GM19043 (cell line): ENCODE measurements at regions not wholly inside any gene's neighbourhood (a gene's known extent, or its start where the extent isn't known, plus 50 kb on each side); places are given as distances from the start of the nearest gene placed in this dataset.
"Not testable (repeated sequence)": the region's sequence is repeated elsewhere in the genome, so short reads cannot be mapped to it uniquely, and the experiment has no call there.

Source experiments
- ATAC-seq: cut with Tn5 transposase; IDR thresholded peaks from one replicate; pipeline ENCODE4 v1.9.1; 2021; ENCODE audit warnings: low read depth; ENCODE audit not compliant: unreplicated experiment

DNA sequence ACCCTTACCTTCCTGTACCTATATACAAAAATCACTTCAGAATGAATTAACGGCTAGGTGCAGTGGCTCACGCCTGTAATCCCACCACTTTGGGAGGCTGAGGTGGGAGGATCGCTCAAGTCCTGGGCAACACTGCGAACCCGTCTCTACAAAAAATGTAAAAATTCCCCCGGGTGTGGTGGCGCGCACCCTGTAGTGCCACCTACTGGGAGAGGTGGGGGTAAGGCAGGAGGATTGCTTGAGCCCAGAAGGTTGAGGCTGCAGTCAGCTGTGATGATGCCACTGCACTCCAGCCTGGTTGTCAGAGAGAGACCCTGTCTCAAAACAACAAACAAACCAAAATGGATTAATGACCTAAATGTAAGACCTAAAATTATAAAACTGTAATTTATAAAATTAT, 307.6 kb downstream of the SPATA31A1 start:
- ATAC-seq = not testable (repeated sequence)

- ATAC-seq = peak; percentile 52
Observed at GRCh38 chr9:39663713-39664112, 308.2 kb downstream of the SPATA31A1 start.

DNA sequence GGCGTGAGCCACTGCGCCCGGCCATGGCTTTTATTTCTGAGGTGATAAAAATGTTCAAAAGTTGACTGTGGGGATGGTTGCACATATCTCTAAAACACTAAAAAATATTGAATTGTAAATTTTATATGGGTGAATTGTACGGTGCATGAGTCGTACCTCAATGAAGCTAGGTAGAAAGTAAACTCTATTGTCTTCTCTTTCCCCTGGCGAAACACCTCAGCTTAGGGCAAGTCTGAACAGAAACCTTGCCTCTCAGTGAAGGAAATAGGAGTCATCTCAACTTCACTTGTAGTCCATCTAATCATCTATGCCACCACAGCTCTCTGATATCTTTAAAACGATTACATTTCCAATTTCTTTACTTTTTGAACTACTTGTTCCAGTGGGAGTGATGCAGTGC, 309.6 kb downstream of the SPATA31A1 start:
- ATAC-seq = not testable (repeated sequence)

DNA sequence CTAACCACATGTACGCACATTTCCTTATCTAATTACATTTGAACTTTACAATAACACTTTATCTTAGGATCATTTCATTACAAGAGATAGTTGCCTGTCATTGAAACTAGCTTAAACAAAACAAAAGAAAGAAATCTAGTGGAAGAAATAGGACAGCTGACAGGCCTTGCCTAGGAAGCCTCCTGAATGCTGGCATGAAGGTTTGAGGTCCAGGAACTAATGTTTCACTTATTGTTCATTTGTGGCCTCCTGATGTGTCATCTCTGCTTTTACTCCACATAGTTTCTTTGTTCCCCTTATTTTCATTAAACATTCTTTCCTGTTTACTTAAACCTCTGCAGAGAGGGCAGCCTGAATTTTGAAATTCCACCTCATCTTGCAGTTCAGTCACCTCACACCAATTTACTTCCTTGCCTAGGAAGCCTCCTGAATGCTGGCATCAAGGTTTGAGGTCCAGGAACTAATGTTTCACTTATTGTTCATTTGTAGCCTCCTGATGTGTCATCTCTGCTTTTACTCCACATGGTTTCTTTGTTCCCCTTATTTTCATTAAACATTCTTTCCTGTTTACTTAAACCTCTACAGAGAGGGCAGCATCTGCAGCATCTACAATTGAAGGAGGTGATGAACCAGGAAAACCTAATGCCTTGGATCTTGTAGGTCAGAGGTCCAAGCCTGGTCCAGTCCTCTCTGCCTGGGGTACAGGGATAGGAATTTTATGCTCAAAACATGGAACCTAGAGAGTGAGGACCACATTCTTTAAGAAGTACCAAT, 319.2 kb downstream of the SPATA31A1 start:
- ATAC-seq = peak; percentile 34

DNA sequence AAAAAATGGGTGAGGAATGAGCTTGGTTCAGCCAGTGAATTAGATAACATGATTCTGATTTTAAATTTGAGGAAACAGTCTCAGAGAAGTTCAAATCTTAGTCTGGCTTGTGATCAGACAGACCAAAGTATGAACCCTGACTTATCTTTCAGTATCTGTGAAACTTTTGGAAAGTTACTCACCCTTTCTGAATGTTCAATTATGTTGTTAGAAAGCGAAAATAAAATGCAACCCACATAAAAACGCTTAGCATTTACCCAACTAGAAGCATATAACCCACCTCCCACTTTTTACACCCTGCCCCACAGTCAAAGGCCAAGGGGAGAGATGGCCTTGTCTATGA, 319.7 kb downstream of the SPATA31A1 start:
- peak; percentile 25 for ATAC-seq

- ATAC-seq = not testable (repeated sequence)
Observed at GRCh38 chr9:39678534-39679263, 323.2 kb downstream of the SPATA31A1 start.

GRCh38 chr9:39680694-39681401, 325.4 kb downstream of the SPATA31A1 start:
- not testable (repeated sequence) for ATAC-seq

GRCh38 chr9:39728862-39729261, 373.4 kb downstream of the SPATA31A1 start:
- ATAC-seq = not testable (repeated sequence)

DNA sequence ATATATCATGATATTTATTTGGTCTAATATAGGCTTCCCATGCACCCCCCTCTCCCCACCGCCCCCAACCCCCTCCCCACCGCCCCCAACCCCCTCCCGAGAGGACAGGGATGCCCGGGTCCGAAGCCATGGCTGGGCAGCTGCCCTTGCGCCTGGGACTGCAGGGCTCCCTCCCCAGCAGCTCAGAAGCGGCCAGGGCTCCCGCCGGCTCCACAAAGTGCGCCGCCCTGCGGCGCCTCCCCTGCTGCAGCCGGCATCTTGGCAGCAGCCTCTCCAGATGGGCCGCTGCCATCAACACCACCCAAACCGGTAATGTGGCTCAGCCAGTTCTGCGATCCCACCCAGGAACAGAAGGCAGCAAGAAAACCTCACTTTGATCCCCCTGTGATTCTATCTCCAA, 389.4 kb downstream of the SPATA31A1 start:
- ATAC-seq = not testable (repeated sequence)

DNA sequence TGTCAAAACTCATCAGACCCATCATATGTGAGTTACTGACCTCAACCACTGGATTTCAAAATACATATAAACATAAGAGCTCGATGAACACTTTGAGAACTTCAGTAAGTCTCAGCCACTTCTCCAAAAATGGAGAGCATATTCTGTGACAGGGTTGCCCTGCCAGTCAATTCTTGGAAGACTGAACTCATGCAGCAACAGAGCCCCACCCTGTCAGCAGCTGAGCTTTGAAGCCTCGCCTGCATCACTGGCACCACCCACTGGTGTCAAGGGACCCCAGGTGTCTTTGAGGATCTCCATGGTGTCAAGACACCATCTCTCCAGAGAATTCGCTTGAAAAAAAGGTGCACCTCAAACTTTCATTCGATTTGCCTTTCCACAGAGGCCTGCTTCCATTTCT, 420.1 kb downstream of the SPATA31A1 start:
- ATAC-seq = not testable (repeated sequence)

- ATAC-seq = peak; percentile 100
Observed at GRCh38 chr9:39791356-39791755, 435.9 kb downstream of the SPATA31A1 start.

DNA sequence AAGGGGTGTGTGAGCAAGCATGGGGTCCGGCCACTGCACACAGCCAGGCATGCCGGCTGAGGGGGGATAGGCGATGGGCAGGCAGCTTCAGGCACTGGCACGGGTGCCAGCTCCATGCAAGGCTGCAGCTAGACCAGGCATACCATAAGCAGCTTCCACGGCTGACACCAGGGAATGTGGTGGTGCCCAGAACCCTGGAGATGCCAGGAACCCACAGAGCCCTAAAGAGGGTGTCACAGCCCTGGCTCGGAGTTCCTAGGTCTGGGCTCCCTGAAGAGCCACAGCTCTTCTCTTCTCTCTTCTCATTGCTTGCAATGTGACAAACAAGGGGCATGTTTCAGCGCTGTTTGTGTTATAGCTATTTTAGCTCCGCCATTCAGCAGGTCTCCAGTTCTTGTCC, 442.5 kb downstream of the SPATA31A1 start:
- ATAC-seq = not testable (repeated sequence)

- not testable (repeated sequence) for ATAC-seq
Observed at GRCh38 chr9:39799252-39799651, 443.8 kb downstream of the SPATA31A1 start.

- not testable (repeated sequence) for ATAC-seq
Observed at GRCh38 chr9:39802561-39802960, 447.1 kb downstream of the SPATA31A1 start.

DNA sequence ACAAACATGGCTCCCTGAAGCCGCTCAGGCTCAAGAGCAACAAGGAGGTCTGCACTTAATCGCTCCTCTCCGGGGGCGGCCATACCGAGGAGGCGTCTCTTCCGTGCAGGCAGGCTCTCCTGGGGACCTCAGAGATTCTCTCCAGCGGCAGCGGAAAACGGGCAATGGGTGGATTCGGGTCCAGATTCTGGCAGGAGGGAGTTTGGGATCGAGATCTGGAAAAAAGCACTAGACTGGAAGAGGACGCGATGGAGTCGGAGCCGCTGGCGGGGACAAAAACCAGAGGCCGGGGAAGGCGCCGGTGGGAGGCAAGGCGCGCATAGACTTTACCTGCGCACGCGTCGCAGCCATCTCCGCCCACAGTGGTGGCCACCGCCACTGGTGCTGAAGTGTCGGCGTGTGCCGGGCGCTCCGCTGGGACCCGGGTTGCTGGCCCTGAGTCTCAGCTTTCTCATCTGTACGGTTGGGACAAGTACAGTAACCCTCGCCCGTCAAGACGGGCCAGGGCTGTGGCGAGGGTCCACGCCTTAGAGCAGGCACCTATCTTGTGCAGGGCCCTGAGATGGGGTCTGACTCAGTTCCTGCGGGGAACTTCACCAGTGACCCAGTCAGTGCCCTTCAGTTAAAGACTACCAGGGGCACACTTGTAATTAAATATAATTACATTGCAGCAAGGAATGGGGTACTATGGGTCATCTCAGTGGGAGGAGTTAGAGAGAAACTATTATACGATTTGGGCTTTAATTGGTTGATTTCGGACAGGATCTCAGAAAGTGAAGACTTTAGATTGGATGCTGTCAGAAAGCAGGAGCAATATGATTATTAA, 454.1 kb downstream of the SPATA31A1 start:
- ATAC-seq = peak; percentile 92

DNA sequence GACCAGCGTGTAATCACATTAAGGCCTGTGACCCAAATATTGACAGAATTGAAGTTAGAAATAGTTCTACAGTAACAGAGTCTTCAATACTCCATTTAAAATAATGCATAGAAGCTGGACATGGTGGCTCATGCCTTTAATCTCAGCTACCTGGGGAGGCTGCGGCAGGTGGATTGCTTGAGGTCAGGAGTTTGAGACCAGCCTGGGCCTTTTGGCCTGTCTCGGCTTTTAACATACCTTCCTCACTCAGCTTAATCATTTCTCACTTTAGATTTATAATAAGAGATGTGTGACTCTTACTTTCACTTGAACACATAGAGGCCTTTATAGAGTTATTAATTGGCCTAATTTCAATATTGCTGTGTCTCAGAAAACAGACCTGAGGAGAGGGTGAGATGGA, 454.9 kb downstream of the SPATA31A1 start:
- not testable (repeated sequence) for ATAC-seq

DNA sequence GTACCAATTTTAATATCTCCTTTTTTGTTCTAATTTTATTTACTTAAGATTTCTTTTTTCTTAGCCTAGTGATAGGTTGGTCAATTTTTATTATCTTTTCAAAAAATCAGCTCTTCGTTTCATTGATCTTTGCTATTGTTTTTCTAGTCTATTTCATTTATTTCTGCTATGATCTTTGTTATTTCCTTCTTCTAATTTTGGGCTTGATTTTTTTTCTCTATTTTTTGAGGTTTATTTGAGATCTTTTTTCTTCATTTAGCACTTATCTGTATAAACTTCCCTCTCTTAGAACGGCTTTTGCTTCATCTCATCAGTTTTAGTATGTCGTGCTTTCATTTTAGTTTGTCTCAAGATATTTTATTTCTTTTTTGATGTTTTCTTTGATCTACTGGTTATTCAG, 456.1 kb downstream of the SPATA31A1 start:
- ATAC-seq = not testable (repeated sequence)

- not testable (repeated sequence) for ATAC-seq
Observed at GRCh38 chr9:39828457-39828856, 473.0 kb downstream of the SPATA31A1 start.
